B cell (primary cell): ENCODE measurements at regions not wholly inside any gene's neighbourhood (a gene's known extent, or its start where the extent isn't known, plus 50 kb on each side); places are given as distances from the start of the nearest gene placed in this dataset.

Experiments used
- EZH2 ChIP-seq: IDR thresholded peaks from 2 replicates; pipeline ENCODE4 v1.6.1; 2012; ENCODE audit warnings: borderline replicate concordance, low read depth, mild to moderate bottlenecking, moderate library complexity, low read length; ENCODE audit not compliant: insufficient read depth, poor library complexity, severe bottlenecking
- TF ChIP-seq, protein P1 (sequence below): fragments of 200-600 bp; IDR thresholded peaks from one replicate; pipeline ENCODE4 v1.8.0; 2022; ENCODE audit warnings: antibody characterized with exemption, mild to moderate bottlenecking

DNA sequence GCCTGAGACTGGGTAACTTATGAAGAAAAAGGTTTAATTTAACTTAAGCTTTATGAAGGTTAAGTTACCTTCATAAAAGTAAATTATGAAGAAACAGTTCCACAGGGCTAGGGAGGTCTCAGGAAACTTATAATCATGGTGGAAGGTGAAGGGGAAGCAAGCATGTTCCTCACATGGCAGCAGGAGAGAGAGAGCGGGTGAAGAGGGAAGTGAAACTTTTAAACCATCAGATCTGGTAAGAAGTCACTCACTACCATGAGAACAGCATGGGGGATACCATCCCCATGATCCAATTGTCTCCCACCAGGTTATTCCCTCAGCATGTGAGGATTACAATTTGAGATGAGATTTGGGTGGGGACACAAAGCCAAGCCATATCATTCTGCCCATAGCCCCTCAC lies 944.7 kb upstream of the NDST4 start:
- TF ChIP-seq, protein P1, sequence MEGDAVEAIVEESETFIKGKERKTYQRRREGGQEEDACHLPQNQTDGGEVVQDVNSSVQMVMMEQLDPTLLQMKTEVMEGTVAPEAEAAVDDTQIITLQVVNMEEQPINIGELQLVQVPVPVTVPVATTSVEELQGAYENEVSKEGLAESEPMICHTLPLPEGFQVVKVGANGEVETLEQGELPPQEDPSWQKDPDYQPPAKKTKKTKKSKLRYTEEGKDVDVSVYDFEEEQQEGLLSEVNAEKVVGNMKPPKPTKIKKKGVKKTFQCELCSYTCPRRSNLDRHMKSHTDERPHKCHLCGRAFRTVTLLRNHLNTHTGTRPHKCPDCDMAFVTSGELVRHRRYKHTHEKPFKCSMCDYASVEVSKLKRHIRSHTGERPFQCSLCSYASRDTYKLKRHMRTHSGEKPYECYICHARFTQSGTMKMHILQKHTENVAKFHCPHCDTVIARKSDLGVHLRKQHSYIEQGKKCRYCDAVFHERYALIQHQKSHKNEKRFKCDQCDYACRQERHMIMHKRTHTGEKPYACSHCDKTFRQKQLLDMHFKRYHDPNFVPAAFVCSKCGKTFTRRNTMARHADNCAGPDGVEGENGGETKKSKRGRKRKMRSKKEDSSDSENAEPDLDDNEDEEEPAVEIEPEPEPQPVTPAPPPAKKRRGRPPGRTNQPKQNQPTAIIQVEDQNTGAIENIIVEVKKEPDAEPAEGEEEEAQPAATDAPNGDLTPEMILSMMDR = no peak
- no peak for TF ChIP-seq EZH2
